ENCODE measurements at regions not wholly inside any gene's neighbourhood (a gene's known extent, or its start where the extent isn't known, plus 50 kb on each side); places are given as distances from the start of the nearest gene placed in this dataset.

DNA sequence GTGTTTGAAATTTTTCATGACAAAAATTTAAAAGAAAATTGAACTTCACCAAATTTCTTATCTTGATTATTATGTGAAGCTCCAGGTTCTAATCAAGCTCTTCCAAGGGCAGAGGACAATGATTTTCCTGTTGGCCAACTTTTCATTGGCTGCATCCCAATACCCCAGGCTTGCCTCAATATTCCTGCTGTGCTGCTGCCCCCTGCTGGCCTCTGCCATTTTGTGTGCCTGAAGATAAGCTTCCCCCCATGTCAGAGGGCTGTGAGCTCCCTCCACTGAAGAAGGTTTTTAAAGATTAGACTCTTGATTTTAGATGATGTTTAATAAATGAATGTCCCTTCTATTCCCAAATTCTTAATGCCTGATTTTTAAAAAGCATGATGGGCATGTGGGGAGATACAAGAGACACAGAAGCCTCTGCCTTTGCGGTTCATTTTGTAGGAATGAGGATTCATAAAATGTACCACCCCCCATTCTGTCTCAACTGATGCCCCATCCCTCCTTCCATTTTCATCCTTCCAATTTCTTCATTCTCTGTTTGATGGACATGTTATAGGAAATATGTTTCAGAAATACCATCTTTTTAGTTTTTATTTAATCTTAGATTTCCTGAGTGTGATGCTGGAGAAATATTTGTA lies 76.7 kb upstream of the RGS6 start (continued):
- TF ChIP-seq, protein P1, sequence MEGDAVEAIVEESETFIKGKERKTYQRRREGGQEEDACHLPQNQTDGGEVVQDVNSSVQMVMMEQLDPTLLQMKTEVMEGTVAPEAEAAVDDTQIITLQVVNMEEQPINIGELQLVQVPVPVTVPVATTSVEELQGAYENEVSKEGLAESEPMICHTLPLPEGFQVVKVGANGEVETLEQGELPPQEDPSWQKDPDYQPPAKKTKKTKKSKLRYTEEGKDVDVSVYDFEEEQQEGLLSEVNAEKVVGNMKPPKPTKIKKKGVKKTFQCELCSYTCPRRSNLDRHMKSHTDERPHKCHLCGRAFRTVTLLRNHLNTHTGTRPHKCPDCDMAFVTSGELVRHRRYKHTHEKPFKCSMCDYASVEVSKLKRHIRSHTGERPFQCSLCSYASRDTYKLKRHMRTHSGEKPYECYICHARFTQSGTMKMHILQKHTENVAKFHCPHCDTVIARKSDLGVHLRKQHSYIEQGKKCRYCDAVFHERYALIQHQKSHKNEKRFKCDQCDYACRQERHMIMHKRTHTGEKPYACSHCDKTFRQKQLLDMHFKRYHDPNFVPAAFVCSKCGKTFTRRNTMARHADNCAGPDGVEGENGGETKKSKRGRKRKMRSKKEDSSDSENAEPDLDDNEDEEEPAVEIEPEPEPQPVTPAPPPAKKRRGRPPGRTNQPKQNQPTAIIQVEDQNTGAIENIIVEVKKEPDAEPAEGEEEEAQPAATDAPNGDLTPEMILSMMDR (IDR thresholded peaks at IDR 0.05 in 2 of 3, conservative IDR thresholded peaks at IDR 0.05 in 1 of 3; ENCODE audit: insufficient read depth in 2 of 3, low read depth in 1 of 3, low read length in 3 of 3), result peak; percentile 59 to 70 (median 65)
- TF ChIP-seq YY1 (IDR thresholded peaks at IDR 0.05; ENCODE audit: borderline replicate concordance in 1 of 3, control insufficient read depth in 1 of 3, extremely low read depth in 1 of 3, insufficient read depth in 3 of 3, insufficient read length in 1 of 3, insufficient replicate concordance in 2 of 3, low read depth in 1 of 3, low read length in 2 of 3) (peak in 1 of 3 experiments; percentile 30), U2AF2 (optimal IDR thresholded peaks at IDR 0.05; ENCODE audit: low read depth, low read length) (no peak), NFIC (IDR thresholded peaks at IDR 0.05) (peak; percentile 25; the same call in 1 of the 2 replicates), ZBTB1 (CRISPR knock-in tag; IDR thresholded peaks at IDR 0.05; ENCODE audit: borderline replicate concordance, low read depth) (no peak), MTA1 (IDR thresholded peaks at IDR 0.05; ENCODE audit: borderline replicate concordance) (no peak)
- TF ChIP-seq, protein P2, sequence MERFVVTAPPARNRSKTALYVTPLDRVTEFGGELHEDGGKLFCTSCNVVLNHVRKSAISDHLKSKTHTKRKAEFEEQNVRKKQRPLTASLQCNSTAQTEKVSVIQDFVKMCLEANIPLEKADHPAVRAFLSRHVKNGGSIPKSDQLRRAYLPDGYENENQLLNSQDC (CRISPR knock-in tag; IDR thresholded peaks at IDR 0.05), result no peak

Measured in K562 (cell line).